ENCODE measurements at regions not wholly inside any gene's neighbourhood (a gene's known extent, or its start where the extent isn't known, plus 50 kb on each side); places are given as distances from the start of the nearest gene placed in this dataset.
"Not testable (repeated sequence)": the region's sequence is repeated elsewhere in the genome, so short reads cannot be mapped to it uniquely, and the experiment has no call there.

- no peak for DNase-seq
Measured at GRCh38 chrX:122092360-122092759, 1045.0 kb downstream of the GLUD2 start.

GRCh38 chrX:122092978-122093377 is 1045.6 kb downstream of the GLUD2 start:
- DNase-seq: no peak

GRCh38 chrX:122094611-122095010 is 1047.2 kb downstream of the GLUD2 start:
- peak; percentile 2 for DNase-seq

GRCh38 chrX:122113376-122113775 is 1066.0 kb downstream of the GLUD2 start:
- DNase-seq: no peak

GRCh38 chrX:122113896-122114295 is 1066.5 kb downstream of the GLUD2 start:
- no peak for DNase-seq

GRCh38 chrX:122115604-122116003 is 1068.2 kb downstream of the GLUD2 start:
- no peak for DNase-seq

GRCh38 chrX:122119361-122119760 is 1064.7 kb upstream of the GRIA3 start:
- DNase-seq: no peak

GRCh38 chrX:122122274-122122673 is 1061.8 kb upstream of the GRIA3 start:
- DNase-seq: no peak

- DNase-seq: no peak
Measured at GRCh38 chrX:122133478-122133877, 1050.6 kb upstream of the GRIA3 start.

- DNase-seq: no peak
Measured at GRCh38 chrX:122134291-122134690, 1049.8 kb upstream of the GRIA3 start.

- DNase-seq: no peak
Measured at GRCh38 chrX:122135070-122135469, 1049.0 kb upstream of the GRIA3 start.

GRCh38 chrX:122140219-122140618 is 1043.9 kb upstream of the GRIA3 start:
- DNase-seq: not testable (repeated sequence)

- no peak for DNase-seq
Measured at GRCh38 chrX:122154019-122154418, 1030.1 kb upstream of the GRIA3 start.

- no peak for DNase-seq
Measured at GRCh38 chrX:122168241-122168640, 1015.8 kb upstream of the GRIA3 start.

- DNase-seq: no peak
Measured at GRCh38 chrX:122184791-122185190, 999.3 kb upstream of the GRIA3 start.

- DNase-seq: no peak
Measured at GRCh38 chrX:122187069-122187713, 996.9 kb upstream of the GRIA3 start.

- DNase-seq: no peak
Measured at GRCh38 chrX:122188751-122189150, 995.3 kb upstream of the GRIA3 start.

- DNase-seq: no peak
Measured at GRCh38 chrX:122196343-122196742, 987.7 kb upstream of the GRIA3 start.

GRCh38 chrX:122203399-122203798 is 980.7 kb upstream of the GRIA3 start:
- DNase-seq: no peak

- no peak for DNase-seq
Measured at GRCh38 chrX:122218666-122219065, 965.4 kb upstream of the GRIA3 start.

GRCh38 chrX:122219226-122219625 is 964.9 kb upstream of the GRIA3 start:
- no peak for DNase-seq

- DNase-seq: no peak
Measured at GRCh38 chrX:122219735-122220134, 964.3 kb upstream of the GRIA3 start.

GRCh38 chrX:122220644-122221373 is 963.3 kb upstream of the GRIA3 start:
- DNase-seq: no peak

- not testable (repeated sequence) for DNase-seq
Measured at GRCh38 chrX:122221810-122222209, 962.3 kb upstream of the GRIA3 start.

GRCh38 chrX:122224137-122224536 is 959.9 kb upstream of the GRIA3 start:
- DNase-seq: not testable (repeated sequence)

Measured in activated CD4-positive, alpha-beta T cell treated with anti-CD3 and anti-CD28 coated beads, Interleukin-2, Interleukin-6, amounts not matched to agents 100 ng/mL and 50 ng/mL, durations not matched to agents 16 hours and 8 hours (primary cell).